ENCODE measurements at regions not wholly inside any gene's neighbourhood (a gene's known extent, or its start where the extent isn't known, plus 50 kb on each side); places are given as distances from the start of the nearest gene placed in this dataset.

DNA sequence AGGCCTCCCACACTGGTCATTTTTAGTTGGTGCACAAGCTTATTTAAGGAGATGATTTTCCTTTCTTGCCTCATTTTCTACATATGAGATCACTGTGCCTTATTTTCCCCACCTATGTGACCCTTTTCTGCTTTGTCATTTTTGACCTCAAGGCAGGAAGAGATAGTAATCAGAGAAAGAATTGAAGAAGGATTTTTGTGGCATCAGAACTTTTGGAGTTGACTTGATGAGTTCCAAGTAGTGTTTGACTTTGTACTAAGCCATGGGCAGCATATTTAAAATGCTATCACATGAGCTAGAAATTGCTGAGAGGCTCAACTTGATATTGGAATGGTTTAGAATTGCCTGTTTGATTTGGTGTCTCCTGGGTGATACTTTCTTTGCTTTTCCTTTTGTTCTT lies 440.8 kb downstream of the AEBP2 start:
- TF ChIP-seq, protein P1, sequence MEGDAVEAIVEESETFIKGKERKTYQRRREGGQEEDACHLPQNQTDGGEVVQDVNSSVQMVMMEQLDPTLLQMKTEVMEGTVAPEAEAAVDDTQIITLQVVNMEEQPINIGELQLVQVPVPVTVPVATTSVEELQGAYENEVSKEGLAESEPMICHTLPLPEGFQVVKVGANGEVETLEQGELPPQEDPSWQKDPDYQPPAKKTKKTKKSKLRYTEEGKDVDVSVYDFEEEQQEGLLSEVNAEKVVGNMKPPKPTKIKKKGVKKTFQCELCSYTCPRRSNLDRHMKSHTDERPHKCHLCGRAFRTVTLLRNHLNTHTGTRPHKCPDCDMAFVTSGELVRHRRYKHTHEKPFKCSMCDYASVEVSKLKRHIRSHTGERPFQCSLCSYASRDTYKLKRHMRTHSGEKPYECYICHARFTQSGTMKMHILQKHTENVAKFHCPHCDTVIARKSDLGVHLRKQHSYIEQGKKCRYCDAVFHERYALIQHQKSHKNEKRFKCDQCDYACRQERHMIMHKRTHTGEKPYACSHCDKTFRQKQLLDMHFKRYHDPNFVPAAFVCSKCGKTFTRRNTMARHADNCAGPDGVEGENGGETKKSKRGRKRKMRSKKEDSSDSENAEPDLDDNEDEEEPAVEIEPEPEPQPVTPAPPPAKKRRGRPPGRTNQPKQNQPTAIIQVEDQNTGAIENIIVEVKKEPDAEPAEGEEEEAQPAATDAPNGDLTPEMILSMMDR (IDR thresholded peaks at IDR 0.05) = no peak
- no peak for TF ChIP-seq POLR2A (IDR thresholded peaks at IDR 0.05)
